Panc1 (cell line): ENCODE measurements at regions not wholly inside any gene's neighbourhood (a gene's known extent, or its start where the extent isn't known, plus 50 kb on each side); places are given as distances from the start of the nearest gene placed in this dataset.

ENCODE experiments used
- POLR2AphosphoS5 ChIP-seq: IDR thresholded peaks from 2 replicates; pipeline ENCODE4 v1.6.1; 2012; ENCODE audit warnings: mild to moderate bottlenecking, low read depth, low read length, moderate library complexity
- SIN3A ChIP-seq: IDR thresholded peaks from 2 replicates; pipeline ENCODE4 v1.6.1; 2012; ENCODE audit warnings: low read depth, mild to moderate bottlenecking, low read length, moderate library complexity, borderline replicate concordance; ENCODE audit not compliant: insufficient read depth
- TCF7L2 ChIP-seq: IDR thresholded peaks from 2 replicates; pipeline ENCODE4 v1.6.1; 2011; ENCODE audit warnings: mild to moderate bottlenecking, low read depth, low read length, inconsistent platforms
- TF ChIP-seq, protein P1 (sequence below): fragments of 450-650 bp; IDR thresholded peaks from 2 replicates; pipeline ENCODE4 v1.5.1; 2017; ENCODE audit warnings: mild to moderate bottlenecking
- TF ChIP-seq, protein P2 (sequence below), 2 experiments: IDR thresholded peaks; 2 replicates each; pipeline ENCODE4 v1.6.1; 2011 to 2012; ENCODE audit warnings: low read depth in 2 of 2, control low read depth in 1 of 2, low read length in 1 of 2, mild to moderate bottlenecking in 1 of 2, moderate library complexity in 1 of 2; ENCODE audit not compliant: insufficient read depth in 1 of 2

DNA sequence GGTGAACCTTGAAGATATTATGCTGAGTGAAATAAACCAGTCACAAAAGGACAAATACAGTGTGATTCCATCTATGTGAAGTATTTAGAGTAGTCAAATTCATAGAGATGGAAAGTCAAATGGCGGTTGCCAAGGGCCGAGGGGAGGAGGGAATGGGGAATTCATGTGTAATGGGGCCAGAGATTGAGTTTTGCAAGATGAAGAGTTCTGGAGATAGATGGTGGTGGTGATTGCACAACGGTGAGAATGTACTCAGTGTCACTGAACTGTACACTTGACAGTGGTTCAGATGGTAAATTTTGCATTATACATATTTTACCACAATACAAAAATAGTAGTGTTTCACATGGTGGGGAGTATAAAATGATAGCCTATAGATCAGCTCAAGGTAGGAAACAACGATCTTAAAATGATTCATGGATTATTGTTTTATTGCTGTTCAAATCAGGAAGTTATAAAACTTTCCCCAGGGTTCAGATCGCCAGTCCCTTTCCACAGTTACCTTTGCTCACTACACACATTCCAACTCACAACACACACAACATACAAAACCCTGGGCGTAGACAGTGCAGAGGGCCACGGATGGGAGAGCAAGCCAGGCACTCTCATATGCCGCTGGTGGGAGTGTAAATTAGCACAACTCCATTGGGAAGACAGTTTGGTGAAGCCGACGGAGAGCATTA, 219.9 kb downstream of the ZIC5 start:
- no peak for TF ChIP-seq POLR2AphosphoS5
- TF ChIP-seq, protein P1, sequence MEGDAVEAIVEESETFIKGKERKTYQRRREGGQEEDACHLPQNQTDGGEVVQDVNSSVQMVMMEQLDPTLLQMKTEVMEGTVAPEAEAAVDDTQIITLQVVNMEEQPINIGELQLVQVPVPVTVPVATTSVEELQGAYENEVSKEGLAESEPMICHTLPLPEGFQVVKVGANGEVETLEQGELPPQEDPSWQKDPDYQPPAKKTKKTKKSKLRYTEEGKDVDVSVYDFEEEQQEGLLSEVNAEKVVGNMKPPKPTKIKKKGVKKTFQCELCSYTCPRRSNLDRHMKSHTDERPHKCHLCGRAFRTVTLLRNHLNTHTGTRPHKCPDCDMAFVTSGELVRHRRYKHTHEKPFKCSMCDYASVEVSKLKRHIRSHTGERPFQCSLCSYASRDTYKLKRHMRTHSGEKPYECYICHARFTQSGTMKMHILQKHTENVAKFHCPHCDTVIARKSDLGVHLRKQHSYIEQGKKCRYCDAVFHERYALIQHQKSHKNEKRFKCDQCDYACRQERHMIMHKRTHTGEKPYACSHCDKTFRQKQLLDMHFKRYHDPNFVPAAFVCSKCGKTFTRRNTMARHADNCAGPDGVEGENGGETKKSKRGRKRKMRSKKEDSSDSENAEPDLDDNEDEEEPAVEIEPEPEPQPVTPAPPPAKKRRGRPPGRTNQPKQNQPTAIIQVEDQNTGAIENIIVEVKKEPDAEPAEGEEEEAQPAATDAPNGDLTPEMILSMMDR, result no peak
- TF ChIP-seq TCF7L2, result no peak
- TF ChIP-seq, protein P2, sequence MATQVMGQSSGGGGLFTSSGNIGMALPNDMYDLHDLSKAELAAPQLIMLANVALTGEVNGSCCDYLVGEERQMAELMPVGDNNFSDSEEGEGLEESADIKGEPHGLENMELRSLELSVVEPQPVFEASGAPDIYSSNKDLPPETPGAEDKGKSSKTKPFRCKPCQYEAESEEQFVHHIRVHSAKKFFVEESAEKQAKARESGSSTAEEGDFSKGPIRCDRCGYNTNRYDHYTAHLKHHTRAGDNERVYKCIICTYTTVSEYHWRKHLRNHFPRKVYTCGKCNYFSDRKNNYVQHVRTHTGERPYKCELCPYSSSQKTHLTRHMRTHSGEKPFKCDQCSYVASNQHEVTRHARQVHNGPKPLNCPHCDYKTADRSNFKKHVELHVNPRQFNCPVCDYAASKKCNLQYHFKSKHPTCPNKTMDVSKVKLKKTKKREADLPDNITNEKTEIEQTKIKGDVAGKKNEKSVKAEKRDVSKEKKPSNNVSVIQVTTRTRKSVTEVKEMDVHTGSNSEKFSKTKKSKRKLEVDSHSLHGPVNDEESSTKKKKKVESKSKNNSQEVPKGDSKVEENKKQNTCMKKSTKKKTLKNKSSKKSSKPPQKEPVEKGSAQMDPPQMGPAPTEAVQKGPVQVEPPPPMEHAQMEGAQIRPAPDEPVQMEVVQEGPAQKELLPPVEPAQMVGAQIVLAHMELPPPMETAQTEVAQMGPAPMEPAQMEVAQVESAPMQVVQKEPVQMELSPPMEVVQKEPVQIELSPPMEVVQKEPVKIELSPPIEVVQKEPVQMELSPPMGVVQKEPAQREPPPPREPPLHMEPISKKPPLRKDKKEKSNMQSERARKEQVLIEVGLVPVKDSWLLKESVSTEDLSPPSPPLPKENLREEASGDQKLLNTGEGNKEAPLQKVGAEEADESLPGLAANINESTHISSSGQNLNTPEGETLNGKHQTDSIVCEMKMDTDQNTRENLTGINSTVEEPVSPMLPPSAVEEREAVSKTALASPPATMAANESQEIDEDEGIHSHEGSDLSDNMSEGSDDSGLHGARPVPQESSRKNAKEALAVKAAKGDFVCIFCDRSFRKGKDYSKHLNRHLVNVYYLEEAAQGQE (IDR thresholded peaks at IDR 0.05; ENCODE audit: insufficient read depth in 1 of 2, low read depth in 2 of 2, low read length in 1 of 2), result no peak
- no peak for TF ChIP-seq SIN3A
